HG02798 (cell line): ENCODE measurements at regions not wholly inside any gene's neighbourhood (a gene's known extent, or its start where the extent isn't known, plus 50 kb on each side); places are given as distances from the start of the nearest gene placed in this dataset.
"Not testable (repeated sequence)": the region's sequence is repeated elsewhere in the genome, so short reads cannot be mapped to it uniquely, and the experiment has no call there.

ENCODE experiments used
- ATAC-seq: cut with Tn5 transposase; IDR thresholded peaks from one replicate; pipeline ENCODE4 v1.9.1; 2021; ENCODE audit warnings: mild to moderate bottlenecking; ENCODE audit not compliant: unreplicated experiment, poor library complexity

GRCh38 chr15:69920221-69920620 lies 177.5 kb downstream of the TLE3 start:
- no peak for ATAC-seq

- ATAC-seq = no peak
Measured at GRCh38 chr15:69921626-69922619, 175.8 kb downstream of the TLE3 start.

- ATAC-seq = no peak
Measured at GRCh38 chr15:69924531-69924930, 173.2 kb downstream of the TLE3 start.

GRCh38 chr15:69926006-69926405 lies 171.7 kb downstream of the TLE3 start:
- ATAC-seq = no peak

GRCh38 chr15:69926721-69927120 lies 171.0 kb downstream of the TLE3 start:
- ATAC-seq = no peak

GRCh38 chr15:69928890-69929289 lies 168.8 kb downstream of the TLE3 start:
- not testable (repeated sequence) for ATAC-seq

GRCh38 chr15:69929905-69930630 lies 167.6 kb downstream of the TLE3 start:
- ATAC-seq = no peak

- ATAC-seq = no peak
Measured at GRCh38 chr15:69930754-69931153, 167.0 kb downstream of the TLE3 start.

GRCh38 chr15:69931156-69931555 lies 166.6 kb downstream of the TLE3 start:
- ATAC-seq = no peak

GRCh38 chr15:69934607-69935006 lies 163.1 kb downstream of the TLE3 start:
- no peak for ATAC-seq

- no peak for ATAC-seq
Measured at GRCh38 chr15:69939513-69940440, 157.9 kb downstream of the TLE3 start.

- no peak for ATAC-seq
Measured at GRCh38 chr15:69940441-69941300, 157.0 kb downstream of the TLE3 start.

- no peak for ATAC-seq
Measured at GRCh38 chr15:69941301-69941605, 156.5 kb downstream of the TLE3 start.

GRCh38 chr15:69941706-69942495 lies 155.8 kb downstream of the TLE3 start:
- no peak for ATAC-seq

GRCh38 chr15:69943637-69944036 lies 154.1 kb downstream of the TLE3 start:
- ATAC-seq = no peak

- no peak for ATAC-seq
Measured at GRCh38 chr15:69945729-69946128, 152.0 kb downstream of the TLE3 start.

- ATAC-seq = no peak
Measured at GRCh38 chr15:69946870-69947269, 150.8 kb downstream of the TLE3 start.

GRCh38 chr15:69947394-69947793 lies 150.3 kb downstream of the TLE3 start:
- ATAC-seq = no peak

GRCh38 chr15:69949485-69949884 lies 148.2 kb downstream of the TLE3 start:
- ATAC-seq = no peak
